ENCODE measurements at regions not wholly inside any gene's neighbourhood (a gene's known extent, or its start where the extent isn't known, plus 50 kb on each side); places are given as distances from the start of the nearest gene placed in this dataset.
A peak's percentile ranks its signal among the peaks of the same experiment; 100 is the strongest.

DNA sequence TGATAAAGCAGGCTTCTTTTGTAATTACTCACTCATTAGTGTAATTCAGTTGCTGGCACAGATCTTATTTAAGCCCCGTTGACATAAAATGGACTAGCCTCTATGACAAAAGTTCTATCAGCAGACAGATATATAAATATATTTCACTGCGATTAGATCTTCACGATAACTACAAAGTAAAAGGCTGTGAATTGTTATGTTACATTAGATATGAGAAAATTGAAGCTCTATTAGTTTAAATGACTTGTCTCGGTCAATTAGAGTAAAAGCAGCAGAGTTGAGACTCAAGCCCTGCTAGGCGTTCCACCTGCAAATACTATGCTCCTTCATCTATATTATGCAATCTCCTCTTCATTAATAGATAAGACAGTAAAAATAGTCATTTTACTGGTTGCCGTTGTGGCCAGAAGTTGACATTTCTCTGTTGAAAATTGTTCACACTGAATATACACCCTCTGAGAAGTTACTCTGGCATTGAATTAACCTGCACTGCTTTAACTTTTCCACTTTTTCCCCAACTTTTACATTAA lies 136.7 kb downstream of the DKK1 start:
- Histone ChIP-seq H2BK15ac (ENCODE audit: low read depth, poor library complexity, severe bottlenecking) (no peak overlapping the region), H4K8ac (ENCODE audit: low read length) (no peak overlapping the region), H4K91ac (ENCODE audit: low read length) (no peak overlapping the region), H3K36me3 (ENCODE audit: control insufficient read depth in 1 of 2, insufficient read depth in 2 of 2, low read depth in 1 of 2, low read length in 2 of 2) (no peaks in the 10 kb centered on the region), H3K4me1 (ENCODE audit: control insufficient read depth, insufficient read depth, low read depth, low read length) (no peaks in the 10 kb centered on the region), H2BK120ac (ENCODE audit: low read depth, low read length) (no peak overlapping the region), H3K79me1 (replicated peaks; ENCODE audit: low read length, poor library complexity, severe bottlenecking) (no peaks in the 10 kb centered on the region), H3K4me2 (ENCODE audit: low read length, poor library complexity, severe bottlenecking) (no peak overlapping the region), H2AFZ (ENCODE audit: low read depth, low read length) (no peak overlapping the region), H3K27me3 (ENCODE audit: control insufficient read depth in 1 of 2, insufficient read depth in 1 of 2, low read length in 2 of 2) (no peaks in the 10 kb centered on the region), H3K9ac (ENCODE audit: low read length) (no peak overlapping the region), H3K4me3 (ENCODE audit: insufficient read depth in 1 of 2, low read depth in 1 of 2, low read length in 2 of 2) (no peak overlapping the region), H2BK12ac (ENCODE audit: low read length in 2 of 2) (no peak overlapping the region), H3K14ac (ENCODE audit: low read length in 2 of 2) (no peak overlapping the region), H2AK5ac (ENCODE audit: low read length, severe bottlenecking) (no peak overlapping the region), H3K23ac (ENCODE audit: low read length in 2 of 2) (no peak overlapping the region), H2BK5ac (ENCODE audit: low read depth, low read length, poor library complexity, severe bottlenecking) (no peak overlapping the region), H3K27ac (ENCODE audit: low read length, poor library complexity, severe bottlenecking) (no peak overlapping the region), H3K18ac (ENCODE audit: low read depth in 1 of 2, low read length in 2 of 2) (no peak overlapping the region), H3K9me3 (ENCODE audit: control insufficient read depth, low read length) (no peaks in the 10 kb centered on the region), H3K4ac (ENCODE audit: low read depth in 1 of 2, low read length in 2 of 2) (no peak overlapping the region)
- WGBS: 96% methylated on average over 4 of the region's 6 CpGs
- DNase-seq: no peak

DNA sequence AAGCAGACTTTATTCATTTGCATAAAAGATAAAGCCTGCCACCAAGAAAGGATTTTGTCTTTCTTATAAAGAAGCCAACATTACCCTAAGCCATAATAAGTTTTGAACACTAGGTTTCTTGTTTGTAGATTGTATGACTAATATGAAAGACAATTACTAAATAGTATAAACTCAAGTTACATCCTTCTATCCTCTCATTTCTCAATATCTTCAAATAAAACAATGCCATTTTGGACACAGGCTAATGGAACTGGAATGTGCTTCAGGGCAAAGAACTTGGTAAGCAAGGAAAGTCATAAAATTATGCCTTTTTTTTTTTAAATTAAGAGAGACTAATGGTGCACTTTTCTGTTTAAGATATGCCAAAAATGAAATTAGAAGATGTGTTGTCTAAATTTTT lies 137.7 kb downstream of the DKK1 start:
- Histone ChIP-seq H2AK5ac (ENCODE audit: low read length, severe bottlenecking) (no peak overlapping the region), H3K4me3 (ENCODE audit: insufficient read depth in 1 of 2, low read depth in 1 of 2, low read length in 2 of 2) (no peak overlapping the region), H4K91ac (ENCODE audit: low read length) (no peak overlapping the region), H4K8ac (ENCODE audit: low read length) (no peak overlapping the region), H2BK5ac (ENCODE audit: low read depth, low read length, poor library complexity, severe bottlenecking) (no peak overlapping the region), H3K27ac (ENCODE audit: low read length, poor library complexity, severe bottlenecking) (no peak overlapping the region), H3K27me3 (ENCODE audit: control insufficient read depth in 1 of 2, insufficient read depth in 1 of 2, low read length in 2 of 2) (no peaks in the 10 kb centered on the region), H3K79me1 (replicated peaks; ENCODE audit: low read length, poor library complexity, severe bottlenecking) (no peaks in the 10 kb centered on the region), H3K36me3 (ENCODE audit: control insufficient read depth in 1 of 2, insufficient read depth in 2 of 2, low read depth in 1 of 2, low read length in 2 of 2) (no peaks in the 10 kb centered on the region), H3K9me3 (ENCODE audit: control insufficient read depth, low read length) (no peaks in the 10 kb centered on the region), H2BK120ac (ENCODE audit: low read depth, low read length) (no peak overlapping the region), H3K23ac (ENCODE audit: low read length in 2 of 2) (no peak overlapping the region), H3K4ac (ENCODE audit: low read depth in 1 of 2, low read length in 2 of 2) (no peak overlapping the region), H3K18ac (ENCODE audit: low read depth in 1 of 2, low read length in 2 of 2) (no peak overlapping the region), H2BK15ac (ENCODE audit: low read depth, poor library complexity, severe bottlenecking) (no peak overlapping the region), H3K4me2 (ENCODE audit: low read length, poor library complexity, severe bottlenecking) (no peak overlapping the region), H3K4me1 (ENCODE audit: control insufficient read depth, insufficient read depth, low read depth, low read length) (no peaks in the 10 kb centered on the region), H3K14ac (ENCODE audit: low read length in 2 of 2) (no peak overlapping the region), H3K9ac (ENCODE audit: low read length) (peak overlapping the region; percentile 23), H2BK12ac (ENCODE audit: low read length in 2 of 2) (no peak overlapping the region), H2AFZ (ENCODE audit: low read depth, low read length) (no peak overlapping the region)
- DNase-seq: peak; percentile 22

DNA sequence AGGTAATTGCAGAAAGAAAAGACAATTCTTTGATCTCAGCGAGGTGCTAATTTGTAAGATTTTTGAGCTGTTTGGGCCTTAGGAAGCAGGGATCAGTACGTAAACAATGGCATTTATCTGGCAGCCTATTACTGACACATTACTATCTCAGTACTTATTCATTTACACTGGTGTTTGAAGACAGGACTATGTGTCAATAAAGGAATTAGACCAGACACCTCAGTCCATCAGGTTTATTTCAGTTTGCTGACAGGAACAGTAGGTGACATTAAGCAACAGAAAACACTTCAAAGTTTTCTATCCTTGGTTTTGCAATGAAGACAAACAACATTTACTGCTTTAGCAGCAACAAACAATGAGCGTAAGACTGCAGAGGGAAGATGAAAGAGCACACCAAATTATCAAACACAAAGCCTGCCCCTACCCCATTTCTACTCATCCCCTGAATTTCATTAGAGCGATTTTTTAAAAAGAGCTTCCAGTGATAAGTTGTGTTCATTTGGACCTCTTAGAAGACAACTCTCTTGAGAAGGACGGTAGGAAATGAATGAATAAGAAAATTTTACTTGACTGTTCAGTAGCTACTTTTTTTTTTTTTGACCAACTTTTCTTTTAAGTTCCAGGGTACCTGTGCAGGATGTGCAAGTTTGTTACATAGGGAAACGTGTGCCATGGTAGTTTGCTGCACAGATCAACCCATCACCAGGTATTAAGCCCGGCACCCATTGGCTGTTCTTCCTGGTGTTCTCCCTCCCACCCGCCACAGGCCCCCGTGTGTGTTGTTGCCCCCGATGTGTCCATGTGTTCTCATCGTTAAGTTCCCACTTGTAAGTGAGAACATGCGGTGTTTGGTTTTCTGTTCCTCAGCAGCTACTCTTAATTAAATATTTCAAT lies 138.8 kb downstream of the DKK1 start:
- H2BK12ac ChIP-seq (ENCODE audit: low read length in 2 of 2): no peak overlapping the region
- no peak overlapping the region for H2BK120ac ChIP-seq (ENCODE audit: low read depth, low read length)
- H3K4me1 ChIP-seq (ENCODE audit: control insufficient read depth, insufficient read depth, low read depth, low read length): no peaks in the 10 kb centered on the region
- H2BK15ac ChIP-seq (ENCODE audit: low read depth, poor library complexity, severe bottlenecking): no peak overlapping the region
- no peak overlapping the region for H4K91ac ChIP-seq (ENCODE audit: low read length)
- no peaks in the 10 kb centered on the region for H3K36me3 ChIP-seq (ENCODE audit: control insufficient read depth in 1 of 2, insufficient read depth in 2 of 2, low read depth in 1 of 2, low read length in 2 of 2)
- no peaks in the 10 kb centered on the region for H3K79me1 ChIP-seq (replicated peaks; ENCODE audit: low read length, poor library complexity, severe bottlenecking)
- 66% methylated on average over 8 of the region's 12 CpGs for WGBS
- no peak overlapping the region for H4K8ac ChIP-seq (ENCODE audit: low read length)
- no peak overlapping the region for H3K14ac ChIP-seq (ENCODE audit: low read length in 2 of 2)
- no peaks in the 10 kb centered on the region for H3K9me3 ChIP-seq (ENCODE audit: control insufficient read depth, low read length)
- H3K9ac ChIP-seq (ENCODE audit: low read length): peak overlapping the region; percentile 23
- no peak overlapping the region for H3K4me3 ChIP-seq (ENCODE audit: insufficient read depth in 1 of 2, low read depth in 1 of 2, low read length in 2 of 2)
- H2AFZ ChIP-seq (ENCODE audit: low read depth, low read length): no peak overlapping the region
- H2AK5ac ChIP-seq (ENCODE audit: low read length, severe bottlenecking): no peak overlapping the region
- H3K27me3 ChIP-seq (ENCODE audit: control insufficient read depth in 1 of 2, insufficient read depth in 1 of 2, low read length in 2 of 2): no peaks in the 10 kb centered on the region
- H3K4me2 ChIP-seq (ENCODE audit: low read length, poor library complexity, severe bottlenecking): no peak overlapping the region
- no peak overlapping the region for H3K18ac ChIP-seq (ENCODE audit: low read depth in 1 of 2, low read length in 2 of 2)
- no peak overlapping the region for H3K23ac ChIP-seq (ENCODE audit: low read length in 2 of 2)
- DNase-seq: no peak
- no peak overlapping the region for H3K27ac ChIP-seq (ENCODE audit: low read length, poor library complexity, severe bottlenecking)
- no peak overlapping the region for H2BK5ac ChIP-seq (ENCODE audit: low read depth, low read length, poor library complexity, severe bottlenecking)
- H3K4ac ChIP-seq (ENCODE audit: low read depth in 1 of 2, low read length in 2 of 2): no peak overlapping the region

DNA sequence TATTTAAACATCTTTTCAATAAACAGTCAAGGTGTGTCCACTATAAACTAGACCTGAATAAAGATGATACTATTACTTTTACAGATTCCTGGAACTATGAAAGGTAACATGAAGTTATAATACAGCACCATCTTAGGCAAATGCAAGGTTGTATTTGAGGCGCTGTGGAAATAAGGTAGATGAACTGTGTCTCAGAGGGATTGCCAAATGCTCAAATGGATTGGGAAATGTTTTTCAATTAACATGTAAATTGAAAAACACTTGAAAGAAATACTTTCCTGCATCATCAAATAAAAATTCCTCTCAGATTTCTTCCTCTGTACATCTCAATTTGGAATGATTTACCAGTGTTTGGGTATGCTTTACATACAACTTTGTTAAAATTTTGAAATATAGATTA lies 139.4 kb downstream of the DKK1 start:
- Histone ChIP-seq H3K9me3 (ENCODE audit: control insufficient read depth, low read length) (no peaks in the 10 kb centered on the region), H3K4me2 (ENCODE audit: low read length, poor library complexity, severe bottlenecking) (no peak overlapping the region), H3K36me3 (ENCODE audit: control insufficient read depth in 1 of 2, insufficient read depth in 2 of 2, low read depth in 1 of 2, low read length in 2 of 2) (no peaks in the 10 kb centered on the region), H2BK120ac (ENCODE audit: low read depth, low read length) (no peak overlapping the region), H4K91ac (ENCODE audit: low read length) (no peak overlapping the region), H3K9ac (ENCODE audit: low read length) (no peak overlapping the region), H3K18ac (ENCODE audit: low read depth in 1 of 2, low read length in 2 of 2) (no peak overlapping the region), H2BK12ac (ENCODE audit: low read length in 2 of 2) (no peak overlapping the region), H2BK15ac (ENCODE audit: low read depth, poor library complexity, severe bottlenecking) (no peak overlapping the region), H3K79me1 (replicated peaks; ENCODE audit: low read length, poor library complexity, severe bottlenecking) (no peaks in the 10 kb centered on the region), H2BK5ac (ENCODE audit: low read depth, low read length, poor library complexity, severe bottlenecking) (no peak overlapping the region), H3K4me1 (ENCODE audit: control insufficient read depth, insufficient read depth, low read depth, low read length) (no peaks in the 10 kb centered on the region), H3K4ac (ENCODE audit: low read depth in 1 of 2, low read length in 2 of 2) (no peak overlapping the region), H3K27me3 (ENCODE audit: control insufficient read depth in 1 of 2, insufficient read depth in 1 of 2, low read length in 2 of 2) (no peaks in the 10 kb centered on the region), H3K4me3 (ENCODE audit: insufficient read depth in 1 of 2, low read depth in 1 of 2, low read length in 2 of 2) (no peak overlapping the region), H3K14ac (ENCODE audit: low read length in 2 of 2) (no peak overlapping the region), H2AFZ (ENCODE audit: low read depth, low read length) (no peak overlapping the region), H2AK5ac (ENCODE audit: low read length, severe bottlenecking) (no peak overlapping the region), H4K8ac (ENCODE audit: low read length) (no peak overlapping the region), H3K27ac (ENCODE audit: low read length, poor library complexity, severe bottlenecking) (no peak overlapping the region), H3K23ac (ENCODE audit: low read length in 2 of 2) (no peak overlapping the region)
- no peak for DNase-seq
- no CpG with 5 or more reads among the region's 1 CpG for WGBS

Data from mesenchymal stem cell (in vitro differentiated cells and primary cell).